Neural progenitor cell (in vitro differentiated cells): ENCODE measurements at regions not wholly inside any gene's neighbourhood (a gene's known extent, or its start where the extent isn't known, plus 50 kb on each side); places are given as distances from the start of the nearest gene placed in this dataset.

Source experiments
- DNase-seq: peaks from one replicate; pipeline ENCODE4 v3.0.0-alpha.2; 2016; ENCODE audit warnings: low spot score
- H2AFZ ChIP-seq: fragments of 200-600 bp; sonication (generic); replicated peaks from 2 replicates; pipeline ENCODE4 v1.6.1; 2016; ENCODE audit warnings: antibody characterized with exemption
- H3F3A ChIP-seq: fragments of 200-600 bp; sonication (generic); 2 replicates; pipeline ENCODE4 v1.6.1; 2016; ENCODE audit warnings: antibody characterized with exemption, low read depth
- H3K27ac ChIP-seq: fragments of 200-600 bp; sonication (generic); 2 replicates; pipeline ENCODE4 v1.5.1; 2016; ENCODE audit warnings: mild to moderate bottlenecking
- H3K27me3 ChIP-seq: fragments of 200-600 bp; sonication (generic); 2 replicates; pipeline ENCODE4 v1.6.1; 2016; ENCODE audit warnings: mild to moderate bottlenecking, moderate library complexity
- H3K36me3 ChIP-seq: fragments of 200-600 bp; sonication (generic); 2 replicates; pipeline ENCODE4 v1.5.1; 2016
- H3K4me1 ChIP-seq: fragments of 200-600 bp; sonication (generic); 2 replicates; pipeline ENCODE4 v1.6.1; 2016; ENCODE audit warnings: mixed run types
- H3K4me2 ChIP-seq: fragments of 200-600 bp; sonication (generic); 2 replicates; pipeline ENCODE4 v1.6.1; 2016
- H3K4me3 ChIP-seq: fragments of 200-600 bp; sonication (generic); 2 replicates; pipeline ENCODE4 v1.5.1; 2016
- H3K79me2 ChIP-seq: fragments of 200-600 bp; sonication (generic); 2 replicates; pipeline ENCODE4 v1.6.1; 2016; ENCODE audit warnings: low read depth
- H3K9ac ChIP-seq: fragments of 200-600 bp; sonication (generic); 2 replicates; pipeline ENCODE4 v1.6.1; 2016
- H3K9me3 ChIP-seq: fragments of 200-600 bp; sonication (generic); 2 replicates; pipeline ENCODE4 v1.5.1; 2016; ENCODE audit warnings: low read depth
- H4K20me1 ChIP-seq: fragments of 200-600 bp; sonication (generic); 2 replicates; pipeline ENCODE4 v1.6.1; 2016; ENCODE audit warnings: low read depth
- H3K27ac Mint-ChIP-seq: 3 replicates; pipeline ENCODE4 v1.8.0; 2021; ENCODE audit warnings: mixed read lengths
- H3K27me3 Mint-ChIP-seq: 2 replicates; pipeline ENCODE4 v1.8.0; 2022; ENCODE audit warnings: low read depth, mild to moderate bottlenecking, inconsistent platforms, moderate library complexity, mixed read lengths; ENCODE audit not compliant: insufficient read depth
- H3K36me3 Mint-ChIP-seq: 3 replicates; pipeline ENCODE4 v1.8.0; 2021; ENCODE audit warnings: mixed read lengths
- H3K4me1 Mint-ChIP-seq: 3 replicates; pipeline ENCODE4 v1.8.0; 2021; ENCODE audit warnings: mixed read lengths
- H3K4me3 Mint-ChIP-seq: 3 replicates; pipeline ENCODE4 v1.8.0; 2021; ENCODE audit warnings: mild to moderate bottlenecking, moderate library complexity, mixed read lengths
- H3K9me3 Mint-ChIP-seq: 3 replicates; pipeline ENCODE4 v1.8.0; 2020; ENCODE audit warnings: mixed read lengths
- CTCF ChIP-seq: fragments of 200-600 bp; sonication (generic); IDR thresholded peaks from 2 replicates; pipeline ENCODE4 v1.5.1; 2017; ENCODE audit warnings: antibody characterized with exemption, mild to moderate bottlenecking
- EZH2 ChIP-seq: fragments of 200-600 bp; sonication (generic); IDR thresholded peaks from 2 replicates; pipeline ENCODE4 v1.6.1; 2017; ENCODE audit warnings: antibody characterized with exemption, mild to moderate bottlenecking, moderate library complexity
- EZH2phosphoT487 ChIP-seq: fragments of 200-600 bp; sonication (generic); IDR thresholded peaks from 2 replicates; pipeline ENCODE4 v1.6.1; 2017; ENCODE audit warnings: antibody characterized with exemption

DNA sequence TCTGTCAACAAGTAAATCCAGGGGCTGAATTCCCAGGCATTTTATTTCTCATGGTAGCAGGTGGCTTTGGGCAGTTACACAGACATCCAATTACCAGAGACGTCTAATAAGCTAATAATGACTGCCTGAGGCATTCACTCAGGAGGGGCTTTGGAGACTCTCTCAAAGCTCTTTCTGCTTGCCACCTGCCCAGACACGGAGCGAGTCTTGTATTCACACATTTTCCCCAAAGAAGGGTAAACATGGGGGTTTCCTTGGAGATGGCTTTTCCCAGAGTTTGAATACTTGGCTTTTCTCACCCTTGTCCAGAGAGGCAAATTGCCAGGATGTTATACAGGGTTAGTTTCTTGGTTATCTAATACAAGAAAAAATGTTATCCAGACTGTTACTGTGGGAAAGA lies 132.6 kb downstream of the DIPK2A start:
- H4K20me1 ChIP-seq: no peaks in the 10 kb centered on the region
- H3F3A ChIP-seq: peaks cover 7% of the 10 kb centered on the region
- H3K9me3 ChIP-seq: no peaks in the 10 kb centered on the region
- H3K9me3 Mint-ChIP-seq: peaks cover 2% of the 10 kb centered on the region
- TF ChIP-seq EZH2phosphoT487: no peak
- no peak for TF ChIP-seq CTCF
- no peak for TF ChIP-seq EZH2
- H3K4me3 Mint-ChIP-seq: no peak overlapping the region
- H3K4me1 ChIP-seq: peaks cover 18% of the 10 kb centered on the region
- H2AFZ ChIP-seq: no peak overlapping the region
- H3K27me3 ChIP-seq: no peaks in the 10 kb centered on the region
- H3K27ac ChIP-seq: peak overlapping the region; percentile 85
- H3K4me2 ChIP-seq: peak overlapping the region; percentile 57
- no peaks in the 10 kb centered on the region for H3K36me3 ChIP-seq
- peaks cover 14% of the 10 kb centered on the region for H3K4me1 Mint-ChIP-seq
- H3K4me3 ChIP-seq: no peak overlapping the region
- no peak overlapping the region for H3K9ac ChIP-seq
- H3K36me3 Mint-ChIP-seq: no peaks in the 10 kb centered on the region
- H3K27me3 Mint-ChIP-seq: no peaks in the 10 kb centered on the region
- peak overlapping the region; percentile 65 for H3K27ac Mint-ChIP-seq
- H3K79me2 ChIP-seq: no peaks in the 10 kb centered on the region
- DNase-seq: peak; percentile 78

GRCh38 chr3:144104679-144105078 lies 133.1 kb downstream of the DIPK2A start:
- H3K27me3 ChIP-seq: no peaks in the 10 kb centered on the region
- no peaks in the 10 kb centered on the region for H4K20me1 ChIP-seq
- H3K79me2 ChIP-seq: no peaks in the 10 kb centered on the region
- no peak for DNase-seq
- peaks cover 2% of the 10 kb centered on the region for H3K9me3 Mint-ChIP-seq
- no peaks in the 10 kb centered on the region for H3K36me3 Mint-ChIP-seq
- no peak overlapping the region for H3K9ac ChIP-seq
- no peak overlapping the region for H3K4me3 Mint-ChIP-seq
- peaks cover 18% of the 10 kb centered on the region for H3K4me1 ChIP-seq
- H3K4me3 ChIP-seq: no peak overlapping the region
- no peaks in the 10 kb centered on the region for H3K9me3 ChIP-seq
- peaks cover 14% of the 10 kb centered on the region for H3K4me1 Mint-ChIP-seq
- H3K36me3 ChIP-seq: no peaks in the 10 kb centered on the region
- peak overlapping the region; percentile 82 for H3K27ac ChIP-seq
- peak overlapping the region; percentile 57 for H3K4me2 ChIP-seq
- no peak overlapping the region for H2AFZ ChIP-seq
- H3K27ac Mint-ChIP-seq: peak overlapping the region; percentile 65
- no peaks in the 10 kb centered on the region for H3K27me3 Mint-ChIP-seq
- peaks cover 7% of the 10 kb centered on the region for H3F3A ChIP-seq
- TF ChIP-seq CTCF (no peak), EZH2phosphoT487 (no peak), EZH2 (no peak)

GRCh38 chr3:144105542-144105941 lies 133.9 kb downstream of the DIPK2A start:
- Histone ChIP-seq H3K4me2 (no peak overlapping the region), H3K27ac (no peak overlapping the region), H3K4me1 (peaks cover 18% of the 10 kb centered on the region), H3K79me2 (no peaks in the 10 kb centered on the region), H3K9me3 (no peaks in the 10 kb centered on the region), H3K4me3 (no peak overlapping the region), H3K27me3 (no peaks in the 10 kb centered on the region), H3F3A (peaks cover 7% of the 10 kb centered on the region), H3K9ac (no peak overlapping the region), H3K36me3 (no peaks in the 10 kb centered on the region), H2AFZ (no peak overlapping the region), H4K20me1 (no peaks in the 10 kb centered on the region)
- TF ChIP-seq CTCF (no peak), EZH2phosphoT487 (no peak), EZH2 (no peak)
- Mint-ChIP-seq H3K36me3 (no peaks in the 10 kb centered on the region), H3K27me3 (no peaks in the 10 kb centered on the region), H3K9me3 (peaks cover 2% of the 10 kb centered on the region), H3K4me1 (peaks cover 14% of the 10 kb centered on the region), H3K27ac (no peak overlapping the region), H3K4me3 (no peak overlapping the region)
- no peak for DNase-seq
